Stimulated activated CD4-positive, alpha-beta T cell treated with anti-CD3 and anti-CD28 coated beads, Interleukin-1b, Interleukin-23, amount 100 ng/mL, for 4 hours (primary cell): ENCODE measurements at regions not wholly inside any gene's neighbourhood (a gene's known extent, or its start where the extent isn't known, plus 50 kb on each side); places are given as distances from the start of the nearest gene placed in this dataset.
"Not testable (repeated sequence)": the region's sequence is repeated elsewhere in the genome, so short reads cannot be mapped to it uniquely, and the experiment has no call there.

Source experiments
- DNase-seq, 2 donors: peaks; one replicate each; pipeline ENCODE4 v3.0.0-alpha.2; 2020; ENCODE audit warnings: low read depth in 2 of 2

DNA sequence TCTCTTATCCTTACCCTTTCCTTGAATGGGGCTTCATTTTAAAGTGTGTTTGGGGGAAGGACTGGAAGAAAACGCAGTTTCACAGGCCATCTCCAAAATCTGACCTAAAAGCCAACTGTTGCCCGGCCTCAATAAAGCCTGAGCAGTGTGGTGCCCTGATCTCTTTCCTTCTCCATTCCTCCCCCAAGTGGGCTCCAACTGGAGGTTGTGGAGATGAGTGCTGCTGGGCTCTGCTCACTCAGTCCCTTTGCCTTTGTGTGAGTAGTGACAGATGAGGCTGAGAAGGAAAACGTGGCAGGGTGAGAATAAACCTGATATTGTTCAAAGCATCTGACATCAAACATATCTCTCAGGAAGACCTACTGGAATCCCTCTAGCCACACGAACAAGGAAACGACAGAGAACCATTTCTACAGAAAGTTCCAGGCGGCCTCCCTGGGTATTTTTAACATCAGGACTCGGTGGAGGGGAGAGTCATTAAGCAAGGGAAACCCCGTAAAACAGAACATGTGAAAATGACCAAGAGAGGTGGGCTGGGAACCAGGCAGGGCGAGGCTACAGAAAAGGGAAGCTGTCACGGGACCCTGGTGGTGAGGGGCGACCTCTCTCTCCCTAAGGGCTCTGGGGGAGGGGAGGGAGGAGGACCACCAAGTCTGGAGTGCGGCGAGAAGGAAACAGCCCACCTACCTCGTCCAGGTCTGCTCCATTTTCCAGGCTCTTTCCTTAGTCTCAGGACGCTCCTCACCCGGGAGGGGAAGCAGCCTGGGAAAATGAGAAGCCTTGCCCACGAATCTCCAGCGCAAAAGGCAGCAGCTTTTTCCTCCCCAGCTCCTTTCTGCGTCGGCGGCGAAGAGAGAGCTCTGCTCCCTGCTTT is 59.1 kb upstream of the NBPF26 start:
- not testable (repeated sequence) for DNase-seq

DNA sequence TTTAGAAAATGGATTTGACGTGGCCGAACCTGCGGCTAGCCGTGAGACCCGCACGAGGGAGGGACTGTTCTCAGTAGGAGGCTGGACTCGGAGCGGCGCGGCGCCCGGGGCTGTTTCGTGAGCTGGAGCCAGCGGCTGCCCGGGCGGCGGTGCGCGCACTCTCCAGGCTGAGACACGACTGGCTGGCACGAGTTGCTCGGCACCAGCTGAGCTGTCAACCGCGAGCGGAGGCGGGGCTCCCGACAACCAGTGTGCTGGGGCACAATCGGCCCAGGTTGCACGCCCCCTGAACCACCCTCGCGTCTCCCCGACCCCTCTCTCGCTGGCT is 58.5 kb upstream of the NBPF26 start:
- not testable (repeated sequence) for DNase-seq

DNA sequence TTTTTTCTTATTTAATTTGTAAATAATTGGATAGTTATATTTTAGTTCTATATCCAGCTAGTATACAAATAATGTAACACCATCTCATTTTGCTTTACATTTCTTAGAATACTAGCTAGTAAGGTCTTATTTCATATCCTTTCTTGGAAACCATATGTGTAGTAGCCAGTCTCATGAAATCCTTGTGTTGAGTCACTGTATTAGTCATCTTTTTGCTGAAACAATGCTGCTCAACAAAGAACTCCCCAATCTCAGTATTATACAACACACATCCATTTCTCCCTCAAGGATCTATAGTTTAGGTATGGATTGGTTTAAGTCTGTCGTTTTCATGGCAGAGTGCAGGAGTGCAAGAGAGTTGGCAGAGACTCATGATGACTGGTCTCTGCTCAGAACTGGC is 55.6 kb upstream of the NBPF26 start:
- not testable (repeated sequence) for DNase-seq
